H9 (cell line): ENCODE measurements at regions not wholly inside any gene's neighbourhood (a gene's known extent, or its start where the extent isn't known, plus 50 kb on each side); places are given as distances from the start of the nearest gene placed in this dataset.

Experiments
- DNase-seq: peaks from one replicate; pipeline ENCODE4 v3.0.0-alpha.2; 2017
- H2AFZ ChIP-seq: one replicate; pipeline ENCODE4 v1.6.1; 2013; ENCODE audit warnings: mild to moderate bottlenecking, low read length, control low read depth, moderate library complexity
- H2AK5ac ChIP-seq: 2 replicates; pipeline ENCODE4 v1.6.1; 2013; ENCODE audit warnings: low read length, control low read depth, mixed read lengths; ENCODE audit not compliant: insufficient read length
- H2BK120ac ChIP-seq: one replicate; pipeline ENCODE4 v1.6.1; 2013; ENCODE audit warnings: low read depth, mild to moderate bottlenecking, low read length, control low read depth, inconsistent platforms; ENCODE audit not compliant: poor library complexity, severe bottlenecking
- H2BK12ac ChIP-seq: 2 replicates; pipeline ENCODE4 v1.6.1; 2013; ENCODE audit warnings: low read length, control low read depth, mixed read lengths, low read depth; ENCODE audit not compliant: insufficient read length
- H2BK15ac ChIP-seq: 2 replicates; pipeline ENCODE4 v1.6.1; 2013; ENCODE audit warnings: low read depth, low read length, control low read depth
- H2BK20ac ChIP-seq: one replicate; pipeline ENCODE4 v1.6.1; 2013; ENCODE audit warnings: low read depth, mild to moderate bottlenecking, low read length, control low read depth, inconsistent platforms; ENCODE audit not compliant: poor library complexity, severe bottlenecking
- H2BK5ac ChIP-seq: 2 replicates; pipeline ENCODE4 v1.6.1; 2013; ENCODE audit warnings: low read length, control low read depth, mixed read lengths; ENCODE audit not compliant: insufficient read length
- H3K14ac ChIP-seq: 2 replicates; pipeline ENCODE4 v1.6.1; 2013; ENCODE audit warnings: low read length, control low read depth; ENCODE audit not compliant: insufficient read depth
- H3K18ac ChIP-seq: 2 replicates; pipeline ENCODE4 v1.6.1; 2013; ENCODE audit warnings: low read depth, mild to moderate bottlenecking, mixed read lengths, low read length, control low read depth; ENCODE audit not compliant: insufficient read length
- H3K23ac ChIP-seq: 2 replicates; pipeline ENCODE4 v1.6.1; 2013; ENCODE audit warnings: low read length, control low read depth, mixed read lengths, low read depth; ENCODE audit not compliant: insufficient read length
- H3K23me2 ChIP-seq: 2 replicates; pipeline ENCODE4 v1.6.1; 2013; ENCODE audit warnings: low read depth, mild to moderate bottlenecking, mixed read lengths, low read length, control low read depth; ENCODE audit not compliant: insufficient read length, poor library complexity, severe bottlenecking
- H3K27ac ChIP-seq: 2 replicates; pipeline ENCODE4 v1.5.1; 2013; ENCODE audit warnings: low read length, control low read depth, mixed read lengths, low read depth; ENCODE audit not compliant: insufficient read length
- H3K27me3 ChIP-seq: 2 replicates; pipeline ENCODE4 v1.6.1; 2013; ENCODE audit warnings: low read length, control low read depth, inconsistent platforms; ENCODE audit not compliant: insufficient read depth
- H3K4ac ChIP-seq: 2 replicates; pipeline ENCODE4 v1.6.1; 2013; ENCODE audit warnings: low read depth, mild to moderate bottlenecking, control low read depth, inconsistent platforms, low read length, moderate library complexity
- H3K4me1 ChIP-seq: 2 replicates; pipeline ENCODE4 v1.6.1; 2013; ENCODE audit warnings: low read length, control low read depth, inconsistent platforms; ENCODE audit not compliant: insufficient read depth
- H3K4me2 ChIP-seq: 2 replicates; pipeline ENCODE4 v1.6.1; 2013; ENCODE audit warnings: low read length, control low read depth, mixed read lengths; ENCODE audit not compliant: insufficient read length, insufficient read depth
- H3K56ac ChIP-seq: 2 replicates; pipeline ENCODE4 v1.6.1; 2013; ENCODE audit warnings: low read depth, mild to moderate bottlenecking, mixed read lengths, low read length, control low read depth; ENCODE audit not compliant: insufficient read length
- H3K79me1 ChIP-seq: 2 replicates; pipeline ENCODE4 v1.6.1; 2013; ENCODE audit warnings: low read depth, mild to moderate bottlenecking, moderate library complexity, low read length, control low read depth, inconsistent platforms; ENCODE audit not compliant: insufficient read depth, poor library complexity, severe bottlenecking
- H3K79me2 ChIP-seq: 2 replicates; pipeline ENCODE4 v1.6.1; 2013; ENCODE audit warnings: low read length, control low read depth, inconsistent platforms; ENCODE audit not compliant: insufficient read depth
- H3K9ac ChIP-seq: 2 replicates; pipeline ENCODE4 v1.6.1; 2013; ENCODE audit warnings: low read length, control low read depth, mixed read lengths; ENCODE audit not compliant: insufficient read length; ENCODE audit errors: extremely low read depth
- H3K9me3 ChIP-seq: one replicate; pipeline ENCODE4 v1.6.1; 2013; ENCODE audit warnings: low read depth, low read length, inconsistent platforms; ENCODE audit not compliant: control insufficient read depth
- H3T11ph ChIP-seq: one replicate; pipeline ENCODE4 v1.6.1; 2013; ENCODE audit warnings: mild to moderate bottlenecking, low read length, control low read depth, inconsistent platforms
- H4K20me1 ChIP-seq: one replicate; pipeline ENCODE4 v1.6.1; 2013; ENCODE audit not compliant: control insufficient read depth, insufficient read length, insufficient read depth
- H4K5ac ChIP-seq: 2 replicates; pipeline ENCODE4 v1.6.1; 2013; ENCODE audit warnings: low read depth, mild to moderate bottlenecking, mixed read lengths, low read length, control low read depth; ENCODE audit not compliant: insufficient read length
- H4K8ac ChIP-seq: replicated peaks from 2 replicates; pipeline ENCODE4 v1.6.1; 2013; ENCODE audit warnings: low read length, control low read depth, mixed read lengths, low read depth; ENCODE audit not compliant: insufficient read length
- H4K91ac ChIP-seq: 2 replicates; pipeline ENCODE4 v1.6.1; 2013; ENCODE audit warnings: low read depth, mild to moderate bottlenecking, moderate library complexity, mixed read lengths, low read length, control low read depth; ENCODE audit not compliant: insufficient read length
- H3K27ac Mint-ChIP-seq, 3 experiments: 2 replicates in 2 of 3; 3 replicates in 1 of 3; pipeline ENCODE4 v1.8.0; 2020 to 2021; ENCODE audit warnings: mixed read lengths in 3 of 3, mild to moderate bottlenecking in 1 of 3, moderate library complexity in 1 of 3
- H3K27me3 Mint-ChIP-seq: 2 replicates; pipeline ENCODE4 v1.8.0; 2021; ENCODE audit warnings: low read depth, mild to moderate bottlenecking, moderate library complexity, mixed read lengths
- H3K36me3 Mint-ChIP-seq, 3 experiments: 2 replicates in 2 of 3; 3 replicates in 1 of 3; pipeline ENCODE4 v1.8.0; 2020 to 2021; ENCODE audit warnings: low read depth in 3 of 3, mixed read lengths in 3 of 3; ENCODE audit not compliant: insufficient read depth in 1 of 3
- H3K4me1 Mint-ChIP-seq, 2 experiments: 2 replicates each; pipeline ENCODE4 v1.8.0; 2020; ENCODE audit warnings: mixed read lengths in 2 of 2
- H3K4me3 Mint-ChIP-seq, 2 experiments: 2 replicates in 1 of 2; 3 replicates in 1 of 2; pipeline ENCODE4 v1.8.0; 2020 to 2021; ENCODE audit warnings: mild to moderate bottlenecking in 2 of 2, mixed read lengths in 2 of 2, moderate library complexity in 1 of 2
- H3K9me3 Mint-ChIP-seq, 2 experiments: 2 replicates in 1 of 2; 3 replicates in 1 of 2; pipeline ENCODE4 v1.8.0; 2020; ENCODE audit warnings: mild to moderate bottlenecking in 2 of 2, mixed read lengths in 2 of 2, moderate library complexity in 1 of 2
- CTCF ChIP-seq: fragments of 200-600 bp; sonication (generic); conservative IDR thresholded peaks from 3 replicates; pipeline ENCODE4 v1.8.0; 2021; ENCODE audit warnings: antibody characterized with exemption, mild to moderate bottlenecking
- WGBS: extraction: QIAGEN DNeasy Blood & Tissue Kit; methylation state at CpG from one replicate; pipeline ENCODE4 v1.1.7; 2013; ENCODE audit warnings: missing lambda C conversion rate, low lambda C conversion rate, mixed read lengths; ENCODE audit not compliant: insufficient read length; ENCODE audit errors: extremely low coverage; 5-methylcytosine and 5-hydroxymethylcytosine counted together

GRCh38 chr2:126831234-126832005 is 67.3 kb upstream of the TEX51 start:
- Mint-ChIP-seq H3K27ac (peak overlapping the region in 2 of 3 experiments; percentile 6 to 71; a peak in 3 of 7 replicates), H3K4me1 (peaks cover 19 to 23% of the 10 kb centered on the region in 2 experiments), H3K36me3 (no peaks in the 10 kb centered on the region), H3K27me3 (peaks cover 12% of the 10 kb centered on the region), H3K4me3 (no peak overlapping the region), H3K9me3 (no peaks in the 10 kb centered on the region)
- no peaks in the 10 kb centered on the region for H3K23me2 ChIP-seq
- no peak overlapping the region for H3K27ac ChIP-seq
- no peak overlapping the region for H4K91ac ChIP-seq
- H2BK5ac ChIP-seq, result no peak overlapping the region
- peaks cover 2% of the 10 kb centered on the region for H4K20me1 ChIP-seq
- H3K79me2 ChIP-seq, result no peaks in the 10 kb centered on the region
- peak overlapping the region; percentile 30; the same call in 1 of the 2 replicates for H3K14ac ChIP-seq
- no peak overlapping the region for H3K4ac ChIP-seq
- no peak overlapping the region for H2BK15ac ChIP-seq
- H3K23ac ChIP-seq, result no peak overlapping the region
- WGBS, result no CpG with 5 or more reads among the region's 14 CpGs
- no peak overlapping the region for H3K18ac ChIP-seq
- no peak overlapping the region for H3T11ph ChIP-seq
- H2AFZ ChIP-seq, result no peak overlapping the region
- H2BK120ac ChIP-seq, result no peak overlapping the region
- no peak overlapping the region for H3K4me2 ChIP-seq
- no peak overlapping the region for H2AK5ac ChIP-seq
- no peaks in the 10 kb centered on the region for H3K79me1 ChIP-seq
- TF ChIP-seq CTCF, result no peak
- no peak overlapping the region for H3K9ac ChIP-seq
- no peak overlapping the region for H4K8ac ChIP-seq
- H3K56ac ChIP-seq, result no peak overlapping the region
- no peaks in the 10 kb centered on the region; the same call in 1 of the 2 replicates for H3K4me1 ChIP-seq
- no peak overlapping the region for H2BK20ac ChIP-seq
- no peaks in the 10 kb centered on the region for H3K27me3 ChIP-seq
- no peak overlapping the region for H2BK12ac ChIP-seq
- H3K9me3 ChIP-seq, result no peaks in the 10 kb centered on the region
- no peak for DNase-seq
- H4K5ac ChIP-seq, result no peak overlapping the region
